ENCODE measurements at regions not wholly inside any gene's neighbourhood (a gene's known extent, or its start where the extent isn't known, plus 50 kb on each side); places are given as distances from the start of the nearest gene placed in this dataset.

GRCh38 chr16:85344502-85345128, 232.3 kb upstream of the CIBAR2 start:
- TF ChIP-seq CTCF (IDR thresholded peaks at IDR 0.05) (no peak), POLR2AphosphoS5 (IDR thresholded peaks at IDR 0.05; ENCODE audit: low read depth, low read length) (no peak), REST (IDR thresholded peaks at IDR 0.05; ENCODE audit: insufficient read depth in 1 of 2, low read depth in 2 of 2, low read length in 1 of 2) (no peak), SIN3A (IDR thresholded peaks at IDR 0.05; ENCODE audit: borderline replicate concordance, insufficient read depth, low read depth, low read length) (no peak), TCF7L2 (IDR thresholded peaks at IDR 0.05; ENCODE audit: low read depth, low read length) (no peak)
